ENCODE measurements at regions not wholly inside any gene's neighbourhood (a gene's known extent, or its start where the extent isn't known, plus 50 kb on each side); places are given as distances from the start of the nearest gene placed in this dataset.
"Not testable (repeated sequence)": the region's sequence is repeated elsewhere in the genome, so short reads cannot be mapped to it uniquely, and the experiment has no call there.

- DNase-seq (ENCODE audit: low read depth in 2 of 3, low spot score in 1 of 3) = no peak
Measured at GRCh38 chr18:71398531-71398930, 1109.7 kb downstream of the SOCS6 start.

GRCh38 chr18:71388148-71388547, 1099.3 kb downstream of the SOCS6 start:
- DNase-seq (ENCODE audit: low read depth in 2 of 3, low spot score in 1 of 3) = no peak

- no peak for DNase-seq (ENCODE audit: low read depth in 2 of 3, low spot score in 1 of 3)
Measured at GRCh38 chr18:71374294-71375000, 1085.6 kb downstream of the SOCS6 start.

GRCh38 chr18:71371951-71372605, 1083.2 kb downstream of the SOCS6 start:
- no peak for DNase-seq (ENCODE audit: low read depth in 2 of 3, low spot score in 1 of 3)

GRCh38 chr18:71370671-71371445, 1082.0 kb downstream of the SOCS6 start:
- no peak for DNase-seq (ENCODE audit: low read depth in 2 of 3, low spot score in 1 of 3)

GRCh38 chr18:71370095-71370494, 1081.2 kb downstream of the SOCS6 start:
- DNase-seq (ENCODE audit: low read depth in 2 of 3, low spot score in 1 of 3) = no peak

GRCh38 chr18:71362140-71362539, 1073.3 kb downstream of the SOCS6 start:
- DNase-seq (ENCODE audit: low read depth in 2 of 3, low spot score in 1 of 3) = no peak

- not testable (repeated sequence) for DNase-seq (ENCODE audit: low read depth in 2 of 3, low spot score in 1 of 3)
Measured at GRCh38 chr18:71355599-71355998, 1066.8 kb downstream of the SOCS6 start.

GRCh38 chr18:71352618-71353017, 1063.8 kb downstream of the SOCS6 start:
- no peak for DNase-seq (ENCODE audit: low read depth in 2 of 3, low spot score in 1 of 3)

GRCh38 chr18:71336576-71337210, 1047.8 kb downstream of the SOCS6 start:
- DNase-seq (ENCODE audit: low read depth in 2 of 3, low spot score in 1 of 3) = no peak

GRCh38 chr18:71329563-71329962, 1040.7 kb downstream of the SOCS6 start:
- DNase-seq (ENCODE audit: low read depth in 2 of 3, low spot score in 1 of 3) = no peak

- no peak for DNase-seq (ENCODE audit: low read depth in 2 of 3, low spot score in 1 of 3)
Measured at GRCh38 chr18:71329114-71329513, 1040.3 kb downstream of the SOCS6 start.

GRCh38 chr18:71327850-71328249, 1039.0 kb downstream of the SOCS6 start:
- no peak for DNase-seq (ENCODE audit: low read depth in 2 of 3, low spot score in 1 of 3)

- no peak for DNase-seq (ENCODE audit: low read depth in 2 of 3, low spot score in 1 of 3)
Measured at GRCh38 chr18:71327441-71327840, 1038.6 kb downstream of the SOCS6 start.

- DNase-seq (ENCODE audit: low read depth in 2 of 3, low spot score in 1 of 3) = no peak
Measured at GRCh38 chr18:71326826-71327225, 1038.0 kb downstream of the SOCS6 start.

- no peak for DNase-seq (ENCODE audit: low read depth in 2 of 3, low spot score in 1 of 3)
Measured at GRCh38 chr18:71324356-71324755, 1035.5 kb downstream of the SOCS6 start.

- DNase-seq (ENCODE audit: low read depth in 2 of 3, low spot score in 1 of 3) = no peak
Measured at GRCh38 chr18:71322201-71322600, 1033.4 kb downstream of the SOCS6 start.

GRCh38 chr18:71321319-71321718, 1032.5 kb downstream of the SOCS6 start:
- DNase-seq (ENCODE audit: low read depth in 2 of 3, low spot score in 1 of 3) = no peak

- DNase-seq (ENCODE audit: low read depth in 2 of 3, low spot score in 1 of 3) = no peak
Measured at GRCh38 chr18:71304856-71305255, 1016.0 kb downstream of the SOCS6 start.

GRCh38 chr18:71303743-71304142, 1014.9 kb downstream of the SOCS6 start:
- DNase-seq (ENCODE audit: low read depth in 2 of 3, low spot score in 1 of 3) = not testable (repeated sequence)

GRCh38 chr18:71301596-71301995, 1012.8 kb downstream of the SOCS6 start:
- no peak for DNase-seq (ENCODE audit: low read depth in 2 of 3, low spot score in 1 of 3)

- DNase-seq (ENCODE audit: low read depth in 2 of 3, low spot score in 1 of 3) = not testable (repeated sequence)
Measured at GRCh38 chr18:71294201-71294600, 1005.4 kb downstream of the SOCS6 start.
